IMR-90 (cell line): ENCODE measurements at regions not wholly inside any gene's neighbourhood (a gene's known extent, or its start where the extent isn't known, plus 50 kb on each side); places are given as distances from the start of the nearest gene placed in this dataset.

Experiments
- POLR2A ChIP-seq: IDR thresholded peaks from 2 replicates; pipeline ENCODE4 v1.6.1; 2012; ENCODE audit warnings: mild to moderate bottlenecking, low read depth, low read length
- RAD21 ChIP-seq: IDR thresholded peaks from 2 replicates; pipeline ENCODE4 v1.6.1; 2012; ENCODE audit warnings: low read length, improper control_type of control experiment
- RCOR1 ChIP-seq: IDR thresholded peaks from 2 replicates; pipeline ENCODE4 v1.6.1; 2012; ENCODE audit warnings: mild to moderate bottlenecking, low read length, improper control_type of control experiment; ENCODE audit not compliant: insufficient replicate concordance
- TF ChIP-seq, protein P1 (sequence below): conservative IDR thresholded peaks from 2 replicates; pipeline ENCODE4 v1.5.1; 2012; ENCODE audit warnings: mild to moderate bottlenecking, low read depth, low read length, improper control_type of control experiment

DNA sequence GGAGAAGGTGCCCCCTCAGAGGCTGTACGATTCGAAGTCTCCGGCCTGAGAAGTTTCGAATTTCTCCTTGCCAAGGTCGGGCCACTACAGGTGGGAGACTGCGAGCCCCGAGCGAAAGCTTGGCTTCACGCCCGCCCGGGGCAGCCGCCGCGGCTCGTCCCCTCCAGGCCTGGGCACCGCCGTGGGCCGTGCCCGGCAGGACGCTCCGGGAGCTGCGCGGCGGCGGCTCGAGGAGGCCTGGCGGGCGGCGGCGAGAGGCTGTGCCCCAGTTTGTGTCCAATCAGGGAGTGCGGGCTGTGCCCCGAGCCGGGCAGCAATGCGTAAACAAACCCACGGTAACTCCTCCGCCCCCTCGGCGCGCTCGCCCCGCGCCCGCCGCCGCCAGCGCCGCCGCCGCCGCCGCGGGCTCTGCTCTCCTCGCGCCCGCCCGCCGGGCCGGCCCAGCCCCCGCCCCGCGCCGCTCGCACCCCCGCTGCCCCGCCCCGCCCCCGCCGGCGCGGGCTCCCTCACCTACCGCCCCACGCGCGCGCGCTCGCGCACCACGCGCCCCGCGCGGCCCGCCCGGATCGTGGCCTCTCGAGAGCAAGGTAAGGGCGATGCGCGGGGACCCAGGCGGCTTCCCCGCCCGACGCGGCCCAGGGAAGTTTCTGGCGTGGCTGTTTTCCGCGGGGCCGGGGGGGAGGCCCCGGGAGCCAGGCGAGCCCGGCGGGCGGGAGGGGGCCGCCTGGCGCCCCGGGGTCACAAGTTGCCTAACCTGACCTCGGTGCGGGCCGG lies 57.8 kb upstream of the PCGF5 start:
- TF ChIP-seq, protein P1, sequence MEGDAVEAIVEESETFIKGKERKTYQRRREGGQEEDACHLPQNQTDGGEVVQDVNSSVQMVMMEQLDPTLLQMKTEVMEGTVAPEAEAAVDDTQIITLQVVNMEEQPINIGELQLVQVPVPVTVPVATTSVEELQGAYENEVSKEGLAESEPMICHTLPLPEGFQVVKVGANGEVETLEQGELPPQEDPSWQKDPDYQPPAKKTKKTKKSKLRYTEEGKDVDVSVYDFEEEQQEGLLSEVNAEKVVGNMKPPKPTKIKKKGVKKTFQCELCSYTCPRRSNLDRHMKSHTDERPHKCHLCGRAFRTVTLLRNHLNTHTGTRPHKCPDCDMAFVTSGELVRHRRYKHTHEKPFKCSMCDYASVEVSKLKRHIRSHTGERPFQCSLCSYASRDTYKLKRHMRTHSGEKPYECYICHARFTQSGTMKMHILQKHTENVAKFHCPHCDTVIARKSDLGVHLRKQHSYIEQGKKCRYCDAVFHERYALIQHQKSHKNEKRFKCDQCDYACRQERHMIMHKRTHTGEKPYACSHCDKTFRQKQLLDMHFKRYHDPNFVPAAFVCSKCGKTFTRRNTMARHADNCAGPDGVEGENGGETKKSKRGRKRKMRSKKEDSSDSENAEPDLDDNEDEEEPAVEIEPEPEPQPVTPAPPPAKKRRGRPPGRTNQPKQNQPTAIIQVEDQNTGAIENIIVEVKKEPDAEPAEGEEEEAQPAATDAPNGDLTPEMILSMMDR, result no peak
- TF ChIP-seq RAD21, result no peak
- TF ChIP-seq RCOR1, result no peak
- TF ChIP-seq POLR2A, result peak; percentile 14
